ENCODE measurements at regions not wholly inside any gene's neighbourhood (a gene's known extent, or its start where the extent isn't known, plus 50 kb on each side); places are given as distances from the start of the nearest gene placed in this dataset.

- no peak for TF ChIP-seq CTCF (IDR thresholded peaks at IDR 0.05)
Measured at GRCh38 chr14:104429291-104429861, 150.2 kb upstream of the C14orf180 start.

GRCh38 chr14:104431351-104431928, 148.1 kb upstream of the C14orf180 start:
- no peak for TF ChIP-seq CTCF (IDR thresholded peaks at IDR 0.05)

- TF ChIP-seq CTCF (IDR thresholded peaks at IDR 0.05) = no peak
Measured at GRCh38 chr14:104431929-104432541, 147.5 kb upstream of the C14orf180 start.

GRCh38 chr14:104432611-104433231, 146.8 kb upstream of the C14orf180 start:
- TF ChIP-seq CTCF (IDR thresholded peaks at IDR 0.05) = no peak

GRCh38 chr14:104433401-104434213, 146.0 kb upstream of the C14orf180 start:
- no peak for TF ChIP-seq CTCF (IDR thresholded peaks at IDR 0.05)

- no peak for TF ChIP-seq CTCF (IDR thresholded peaks at IDR 0.05)
Measured at GRCh38 chr14:104434214-104435076, 145.1 kb upstream of the C14orf180 start.

Data from LNCAP (cell line).